ENCODE measurements at regions not wholly inside any gene's neighbourhood (a gene's known extent, or its start where the extent isn't known, plus 50 kb on each side); places are given as distances from the start of the nearest gene placed in this dataset.

GRCh38 chr11:13899603-13900002 lies 62.9 kb upstream of the SPON1 start:
- Mint-ChIP-seq H3K27me3 (peaks cover 19% of the 10 kb centered on the region), H3K27ac (peak overlapping the region in 1 of 3 donors; percentile 38), H3K9me3 (peaks cover 0 to 5% (median 0%) of the 10 kb centered on the region in 7 donors)

GRCh38 chr11:13902523-13902922 lies 60.0 kb upstream of the SPON1 start:
- peaks cover 21% of the 10 kb centered on the region for H3K27me3 Mint-ChIP-seq

More at GRCh38 chr11:13899603-13900002, 62.9 kb upstream of the SPON1 start:
- H3K36me3 ChIP-seq (ENCODE audit: control insufficient read depth, insufficient read depth, low read length), result no peaks in the 10 kb centered on the region
- no peak overlapping the region for H3K27ac ChIP-seq (ENCODE audit: insufficient read depth, low read length, poor library complexity, severe bottlenecking)
- Mint-ChIP-seq H3K36me3 (peaks cover 9% of the 10 kb centered on the region), H3K4me3 (no peak overlapping the region), H3K4me1 (peaks cover 0 to 3% (median under 1%) of the 10 kb centered on the region in 4 donors)
- ATAC-seq (ENCODE audit: low read depth in 2 of 2), result no peak
- DNase-seq, result no peak
- no peak overlapping the region for H3K4me3 ChIP-seq (ENCODE audit: low read depth, low read length)
- H3K4me1 ChIP-seq (ENCODE audit: control insufficient read depth, insufficient read depth, low read length, poor library complexity, severe bottlenecking), result no peaks in the 10 kb centered on the region
- H3K27me3 ChIP-seq (ENCODE audit: control insufficient read depth, insufficient read depth, low read length), result peaks cover 7% of the 10 kb centered on the region
- no peaks in the 10 kb centered on the region for H3K9me3 ChIP-seq (ENCODE audit: control insufficient read depth in 2 of 2, low read length in 2 of 2)

GRCh38 chr11:13905137-13905781 lies 57.3 kb upstream of the SPON1 start:
- Mint-ChIP-seq H3K4me3 (no peak overlapping the region), H3K4me1 (no peaks in the 10 kb centered on the region), H3K9me3 (peaks cover 0 to 20% (median 5%) of the 10 kb centered on the region in 7 donors), H3K27me3 (peaks cover 21% of the 10 kb centered on the region), H3K36me3 (no peaks in the 10 kb centered on the region), H3K27ac (no peak overlapping the region)
- peaks cover 10 to 15% of the 10 kb centered on the region in 2 experiments for H3K9me3 ChIP-seq (ENCODE audit: control insufficient read depth in 2 of 2, low read length in 2 of 2)
- no peaks in the 10 kb centered on the region for H3K4me1 ChIP-seq (ENCODE audit: control insufficient read depth, insufficient read depth, low read length, poor library complexity, severe bottlenecking)
- ATAC-seq (ENCODE audit: low read depth in 2 of 2), result no peak
- H3K36me3 ChIP-seq (ENCODE audit: control insufficient read depth, insufficient read depth, low read length), result no peaks in the 10 kb centered on the region
- DNase-seq, result no peak
- H3K4me3 ChIP-seq (ENCODE audit: low read depth, low read length), result no peak overlapping the region
- peaks cover 5% of the 10 kb centered on the region for H3K27me3 ChIP-seq (ENCODE audit: control insufficient read depth, insufficient read depth, low read length)
- no peak overlapping the region for H3K27ac ChIP-seq (ENCODE audit: insufficient read depth, low read length, poor library complexity, severe bottlenecking)

More at GRCh38 chr11:13902523-13902922, 60.0 kb upstream of the SPON1 start:
- Mint-ChIP-seq H3K36me3 (peaks cover 9% of the 10 kb centered on the region), H3K4me1 (peaks cover 0 to 3% (median 0%) of the 10 kb centered on the region in 4 donors), H3K27ac (no peak overlapping the region), H3K4me3 (no peak overlapping the region), H3K9me3 (peaks cover 0 to 13% (median 6%) of the 10 kb centered on the region in 7 donors)
- DNase-seq (no peak), ATAC-seq (ENCODE audit: low read depth in 2 of 2) (no peak)
- H3K4me1 ChIP-seq (ENCODE audit: control insufficient read depth, insufficient read depth, low read length, poor library complexity, severe bottlenecking), result no peaks in the 10 kb centered on the region
- peaks cover 10 to 12% of the 10 kb centered on the region in 2 experiments for H3K9me3 ChIP-seq (ENCODE audit: control insufficient read depth in 2 of 2, low read length in 2 of 2)
- no peak overlapping the region for H3K4me3 ChIP-seq (ENCODE audit: low read depth, low read length)
- H3K27me3 ChIP-seq (ENCODE audit: control insufficient read depth, insufficient read depth, low read length), result peaks cover 7% of the 10 kb centered on the region
- H3K36me3 ChIP-seq (ENCODE audit: control insufficient read depth, insufficient read depth, low read length), result no peaks in the 10 kb centered on the region
- H3K27ac ChIP-seq (ENCODE audit: insufficient read depth, low read length, poor library complexity, severe bottlenecking), result no peak overlapping the region

GRCh38 chr11:13907678-13908077 lies 54.8 kb upstream of the SPON1 start:
- H3K27me3 Mint-ChIP-seq, result peaks cover 15% of the 10 kb centered on the region
- no peaks in the 10 kb centered on the region for H3K4me1 Mint-ChIP-seq
- DNase-seq (no peak), ATAC-seq (ENCODE audit: low read depth in 2 of 2) (no peak)
- H3K9me3 Mint-ChIP-seq, result peaks cover 0 to 20% (median 5%) of the 10 kb centered on the region in 7 donors
- H3K9me3 ChIP-seq (ENCODE audit: control insufficient read depth in 2 of 2, low read length in 2 of 2), result peaks cover 10 to 15% of the 10 kb centered on the region in 2 experiments
- no peak overlapping the region for H3K4me3 ChIP-seq (ENCODE audit: low read depth, low read length)
- H3K36me3 ChIP-seq (ENCODE audit: control insufficient read depth, insufficient read depth, low read length), result no peaks in the 10 kb centered on the region
- H3K27ac Mint-ChIP-seq, result no peak overlapping the region
- no peak overlapping the region for H3K27ac ChIP-seq (ENCODE audit: insufficient read depth, low read length, poor library complexity, severe bottlenecking)
- H3K4me1 ChIP-seq (ENCODE audit: control insufficient read depth, insufficient read depth, low read length, poor library complexity, severe bottlenecking), result no peaks in the 10 kb centered on the region
- H3K4me3 Mint-ChIP-seq, result no peak overlapping the region
- no peaks in the 10 kb centered on the region for H3K27me3 ChIP-seq (ENCODE audit: control insufficient read depth, insufficient read depth, low read length)
- no peaks in the 10 kb centered on the region for H3K36me3 Mint-ChIP-seq

- no peak overlapping the region for H3K27ac ChIP-seq (ENCODE audit: insufficient read depth, low read length, poor library complexity, severe bottlenecking)
- Mint-ChIP-seq H3K4me1 (no peaks in the 10 kb centered on the region), H3K4me3 (no peak overlapping the region)
These were observed 54.0 kb upstream of the SPON1 start for GRCh38 chr11:13908535-13908934.

More at GRCh38 chr11:13908535-13908934, 54.0 kb upstream of the SPON1 start:
- peaks cover 0 to 20% (median 7%) of the 10 kb centered on the region in 7 donors for H3K9me3 Mint-ChIP-seq
- Histone ChIP-seq H3K27me3 (ENCODE audit: control insufficient read depth, insufficient read depth, low read length) (no peaks in the 10 kb centered on the region), H3K4me3 (ENCODE audit: low read depth, low read length) (no peak overlapping the region), H3K4me1 (ENCODE audit: control insufficient read depth, insufficient read depth, low read length, poor library complexity, severe bottlenecking) (no peaks in the 10 kb centered on the region), H3K36me3 (ENCODE audit: control insufficient read depth, insufficient read depth, low read length) (no peaks in the 10 kb centered on the region), H3K9me3 (ENCODE audit: control insufficient read depth in 2 of 2, low read length in 2 of 2) (peaks cover 10 to 15% of the 10 kb centered on the region in 2 experiments)
- no peak for ATAC-seq (ENCODE audit: low read depth in 2 of 2)
- no peaks in the 10 kb centered on the region for H3K36me3 Mint-ChIP-seq
- no peak for DNase-seq
- peaks cover 14% of the 10 kb centered on the region for H3K27me3 Mint-ChIP-seq
- no peak overlapping the region for H3K27ac Mint-ChIP-seq
